Prostate gland (tissue), 2 donors: ENCODE measurements at regions not wholly inside any gene's neighbourhood (a gene's known extent, or its start where the extent isn't known, plus 50 kb on each side); places are given as distances from the start of the nearest gene placed in this dataset.

Experiments used
- POLR2A ChIP-seq: fragments of 450-650 bp; IDR thresholded peaks from one replicate; pipeline ENCODE4 v1.6.1; 2016; ENCODE audit warnings: antibody characterized with exemption, mild to moderate bottlenecking
- POLR2AphosphoS5 ChIP-seq: sonication (generic); formaldehyde crosslinking; IDR thresholded peaks from one replicate; pipeline ENCODE4 v1.6.1; 2017; ENCODE audit warnings: antibody characterized with exemption
- TF ChIP-seq, protein P1 (sequence below), 4 experiments: fragments of 200-600 bp in 2 of 4; fragments of 450-650 bp in 2 of 4; sonication (generic) in 2 of 4; IDR thresholded peaks; 1 replicate in 3 of 4; 2 replicates in 1 of 4; pipeline ENCODE4 v1.5.1; 2016 to 2019; ENCODE audit warnings: antibody characterized with exemption in 4 of 4, mild to moderate bottlenecking in 2 of 4, moderate library complexity in 2 of 4

DNA sequence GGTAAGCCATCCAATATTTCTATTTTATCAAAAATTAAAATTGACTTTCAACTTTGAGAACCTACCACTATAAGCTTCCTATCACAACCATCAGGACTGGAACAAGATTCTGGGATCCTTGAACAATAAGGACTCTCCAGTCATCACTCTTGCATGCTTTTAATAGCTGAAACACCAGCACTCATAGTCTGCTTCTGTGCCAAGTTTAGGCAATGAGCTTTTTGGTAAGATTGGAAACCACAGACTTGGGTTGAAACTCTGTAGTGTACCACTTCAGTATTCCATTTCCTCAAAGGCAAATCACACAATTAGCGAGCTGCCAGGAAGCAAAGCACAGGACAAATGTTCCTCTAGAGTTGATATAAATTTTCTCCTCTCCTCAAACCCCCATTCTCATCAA is 1065.8 kb upstream of the SLC39A10 start:
- TF ChIP-seq, protein P1, sequence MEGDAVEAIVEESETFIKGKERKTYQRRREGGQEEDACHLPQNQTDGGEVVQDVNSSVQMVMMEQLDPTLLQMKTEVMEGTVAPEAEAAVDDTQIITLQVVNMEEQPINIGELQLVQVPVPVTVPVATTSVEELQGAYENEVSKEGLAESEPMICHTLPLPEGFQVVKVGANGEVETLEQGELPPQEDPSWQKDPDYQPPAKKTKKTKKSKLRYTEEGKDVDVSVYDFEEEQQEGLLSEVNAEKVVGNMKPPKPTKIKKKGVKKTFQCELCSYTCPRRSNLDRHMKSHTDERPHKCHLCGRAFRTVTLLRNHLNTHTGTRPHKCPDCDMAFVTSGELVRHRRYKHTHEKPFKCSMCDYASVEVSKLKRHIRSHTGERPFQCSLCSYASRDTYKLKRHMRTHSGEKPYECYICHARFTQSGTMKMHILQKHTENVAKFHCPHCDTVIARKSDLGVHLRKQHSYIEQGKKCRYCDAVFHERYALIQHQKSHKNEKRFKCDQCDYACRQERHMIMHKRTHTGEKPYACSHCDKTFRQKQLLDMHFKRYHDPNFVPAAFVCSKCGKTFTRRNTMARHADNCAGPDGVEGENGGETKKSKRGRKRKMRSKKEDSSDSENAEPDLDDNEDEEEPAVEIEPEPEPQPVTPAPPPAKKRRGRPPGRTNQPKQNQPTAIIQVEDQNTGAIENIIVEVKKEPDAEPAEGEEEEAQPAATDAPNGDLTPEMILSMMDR (IDR thresholded peaks at IDR 0.05): no peak
- no peak for TF ChIP-seq POLR2A
- no peak for TF ChIP-seq POLR2AphosphoS5
